Naive thymus-derived CD8-positive, alpha-beta T cell (primary cell): ENCODE measurements at regions not wholly inside any gene's neighbourhood (a gene's known extent, or its start where the extent isn't known, plus 50 kb on each side); places are given as distances from the start of the nearest gene placed in this dataset.

Experiments
- ATAC-seq, 2 donors: fragments of 150-1000 bp; cut with Tn5 transposase in 1 of 2; sonication (Bioruptor Pico), chemical (Tn5 transposase) in 1 of 2; 1 replicate in 1 of 2; 2 replicates in 1 of 2; pipeline ENCODE4 v1.10.0; 2021; ENCODE audit warnings: mild to moderate bottlenecking in 2 of 2, moderate library complexity in 2 of 2
- POLR2A ChIA-PET: fragments of 350-600 bp; sonication (Branson Sonifier 250); formaldehyde crosslinking; loops from one replicate; lab custom pipeline; 2021; ENCODE audit warnings: antibody characterized with exemption; lab: Charles Lee
- DNase-seq, 10 donors: peaks; one replicate each; pipeline versions ENCODE4 v3.0.0 to v3.0.0-alpha.2; 2020 to 2022
- H3K27ac Mint-ChIP-seq, 10 donors: one replicate each; pipeline ENCODE4 v1.8.0; 2020 to 2022; ENCODE audit warnings: mild to moderate bottlenecking in 10 of 10, mixed read lengths in 10 of 10, moderate library complexity in 4 of 10, inconsistent platforms in 1 of 10
- H3K27me3 Mint-ChIP-seq, 5 donors: one replicate each; pipeline ENCODE4 v1.8.0; 2021 to 2022; ENCODE audit warnings: mixed read lengths in 5 of 5
- H3K36me3 Mint-ChIP-seq, 3 donors: one replicate each; pipeline ENCODE4 v1.8.0; 2020 to 2022; ENCODE audit warnings: mixed read lengths in 3 of 3, mild to moderate bottlenecking in 2 of 3, inconsistent platforms in 1 of 3
- H3K4me1 Mint-ChIP-seq, 4 donors: one replicate each; pipeline ENCODE4 v1.8.0; 2021 to 2022; ENCODE audit warnings: mixed read lengths in 4 of 4
- H3K4me3 Mint-ChIP-seq, 10 donors: one replicate each; pipeline ENCODE4 v1.8.0; 2020 to 2022; ENCODE audit warnings: mild to moderate bottlenecking in 10 of 10, mixed read lengths in 10 of 10, moderate library complexity in 6 of 10, inconsistent platforms in 1 of 10
- H3K9me3 Mint-ChIP-seq, 9 donors: one replicate each; pipeline ENCODE4 v1.8.0; 2020 to 2022; ENCODE audit warnings: mixed read lengths in 9 of 9, mild to moderate bottlenecking in 3 of 9, inconsistent platforms in 1 of 9, moderate library complexity in 1 of 9

- DNase-seq (no peak), ATAC-seq (no peak)
- peaks cover 0 to 3% (median 0%) of the 10 kb centered on the region in 5 donors for H3K27me3 Mint-ChIP-seq
- peaks cover 4 to 38% (median 18%) of the 10 kb centered on the region in 9 donors for H3K9me3 Mint-ChIP-seq
- H3K36me3 Mint-ChIP-seq = peaks cover 0 to 13% (median 0%) of the 10 kb centered on the region in 3 donors
- POLR2A ChIA-PET = no interaction called here
- no peak overlapping the region for H3K27ac Mint-ChIP-seq
- H3K4me1 Mint-ChIP-seq = no peaks in the 10 kb centered on the region
- H3K4me3 Mint-ChIP-seq = no peak overlapping the region
Observed at GRCh38 chr10:44539178-44539577, 154.3 kb upstream of the CXCL12 start.

- Mint-ChIP-seq H3K27ac (no peak overlapping the region), H3K36me3 (peaks cover 0 to 25% (median 0%) of the 10 kb centered on the region in 3 donors), H3K4me3 (no peak overlapping the region), H3K4me1 (no peaks in the 10 kb centered on the region), H3K9me3 (peaks cover 8 to 36% (median 18%) of the 10 kb centered on the region in 9 donors), H3K27me3 (peaks cover 2 to 39% (median 9%) of the 10 kb centered on the region in 5 donors)
- POLR2A ChIA-PET = no interaction called here
- no peak for DNase-seq
- ATAC-seq = no peak
Observed at GRCh38 chr10:44552726-44553125, 167.8 kb upstream of the CXCL12 start.

- Mint-ChIP-seq H3K36me3 (no peaks in the 10 kb centered on the region), H3K4me3 (no peak overlapping the region), H3K9me3 (peaks cover 0 to 2% (median 0%) of the 10 kb centered on the region in 9 donors), H3K4me1 (no peaks in the 10 kb centered on the region), H3K27me3 (peaks cover 0 to 32% (median 2%) of the 10 kb centered on the region in 5 donors), H3K27ac (no peak overlapping the region)
- ATAC-seq (no peak), DNase-seq (no peak)
- POLR2A ChIA-PET = no interaction called here
Observed at GRCh38 chr10:44557596-44558191, 172.8 kb upstream of the CXCL12 start.

- H3K27me3 Mint-ChIP-seq = peaks cover 0 to 24% (median 2%) of the 10 kb centered on the region in 5 donors
Observed at GRCh38 chr10:44558521-44558920, 173.6 kb upstream of the CXCL12 start.

DNA sequence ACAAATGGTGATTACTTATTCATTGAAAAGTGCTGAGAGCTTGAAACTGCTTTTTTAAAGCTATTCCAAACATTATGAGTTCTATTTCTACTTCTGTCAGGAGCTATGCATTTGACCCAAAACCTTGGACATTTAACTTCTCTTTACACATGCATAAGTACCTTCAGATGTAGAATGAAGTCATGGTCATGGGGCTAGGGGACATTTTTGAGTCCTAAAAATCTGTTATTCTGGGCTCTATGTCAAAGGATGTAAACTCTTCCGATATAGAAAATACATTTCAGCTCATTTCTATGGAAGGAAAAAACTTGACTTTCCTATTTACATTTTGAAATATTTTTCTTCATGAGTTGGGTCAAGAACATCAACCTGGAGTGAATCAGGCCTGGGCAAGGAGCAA is 179.5 kb upstream of the CXCL12 start:
- Mint-ChIP-seq H3K4me1 (no peaks in the 10 kb centered on the region), H3K27ac (no peak overlapping the region), H3K4me3 (no peak overlapping the region), H3K27me3 (peaks cover 0 to 17% (median 0%) of the 10 kb centered on the region in 5 donors), H3K36me3 (no peaks in the 10 kb centered on the region), H3K9me3 (no peaks in the 10 kb centered on the region)
- ATAC-seq (no peak), DNase-seq (no peak)
- POLR2A ChIA-PET = no interaction called here

More at GRCh38 chr10:44558521-44558920, 173.6 kb upstream of the CXCL12 start:
- DNase-seq (no peak), ATAC-seq (no peak)
- Mint-ChIP-seq H3K9me3 (peaks cover 0 to 2% (median 0%) of the 10 kb centered on the region in 9 donors), H3K4me1 (no peaks in the 10 kb centered on the region), H3K4me3 (no peak overlapping the region), H3K36me3 (no peaks in the 10 kb centered on the region), H3K27ac (no peak overlapping the region)
- POLR2A ChIA-PET = no interaction called here

- no peak for ATAC-seq
- POLR2A ChIA-PET = no interaction called here
- H3K36me3 Mint-ChIP-seq = no peaks in the 10 kb centered on the region
Observed at GRCh38 chr10:44564790-44565189, 179.9 kb upstream of the CXCL12 start.

GRCh38 chr10:44566786-44567185 is 181.9 kb upstream of the CXCL12 start:
- H3K9me3 Mint-ChIP-seq = peaks cover 0 to 2% (median 0%) of the 10 kb centered on the region in 9 donors
- H3K36me3 Mint-ChIP-seq = no peaks in the 10 kb centered on the region
- H3K4me3 Mint-ChIP-seq = no peak overlapping the region
- H3K27ac Mint-ChIP-seq = no peak overlapping the region
- no peaks in the 10 kb centered on the region for H3K4me1 Mint-ChIP-seq
- POLR2A ChIA-PET = no interaction called here
- H3K27me3 Mint-ChIP-seq = peaks cover 0 to 13% (median 0%) of the 10 kb centered on the region in 5 donors
- DNase-seq (no peak), ATAC-seq (no peak)

More at GRCh38 chr10:44564790-44565189, 179.9 kb upstream of the CXCL12 start:
- H3K4me1 Mint-ChIP-seq = no peaks in the 10 kb centered on the region
- H3K4me3 Mint-ChIP-seq = no peak overlapping the region
- no peak for DNase-seq
- H3K9me3 Mint-ChIP-seq = no peaks in the 10 kb centered on the region
- peaks cover 0 to 19% (median 0%) of the 10 kb centered on the region in 5 donors for H3K27me3 Mint-ChIP-seq
- H3K27ac Mint-ChIP-seq = no peak overlapping the region

DNA sequence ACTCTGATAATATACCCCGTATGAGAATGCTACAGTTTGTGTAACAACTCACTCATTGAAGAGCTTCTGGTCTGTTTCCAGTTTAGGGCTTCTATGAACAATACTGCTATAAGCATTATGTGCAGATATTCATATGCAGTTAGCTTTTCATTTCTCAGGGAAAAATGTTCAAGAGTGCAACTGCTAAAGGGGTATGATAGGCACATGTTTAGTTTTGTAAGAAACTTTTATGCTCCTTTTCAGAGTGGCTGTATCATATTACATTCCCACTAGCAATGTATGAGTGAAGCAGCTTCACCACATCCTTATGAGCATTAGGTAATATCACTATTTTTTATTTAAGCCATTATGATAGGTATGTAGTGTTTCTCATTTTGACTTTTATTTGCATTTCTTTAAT is 182.6 kb upstream of the CXCL12 start:
- ATAC-seq = no peak

DNA sequence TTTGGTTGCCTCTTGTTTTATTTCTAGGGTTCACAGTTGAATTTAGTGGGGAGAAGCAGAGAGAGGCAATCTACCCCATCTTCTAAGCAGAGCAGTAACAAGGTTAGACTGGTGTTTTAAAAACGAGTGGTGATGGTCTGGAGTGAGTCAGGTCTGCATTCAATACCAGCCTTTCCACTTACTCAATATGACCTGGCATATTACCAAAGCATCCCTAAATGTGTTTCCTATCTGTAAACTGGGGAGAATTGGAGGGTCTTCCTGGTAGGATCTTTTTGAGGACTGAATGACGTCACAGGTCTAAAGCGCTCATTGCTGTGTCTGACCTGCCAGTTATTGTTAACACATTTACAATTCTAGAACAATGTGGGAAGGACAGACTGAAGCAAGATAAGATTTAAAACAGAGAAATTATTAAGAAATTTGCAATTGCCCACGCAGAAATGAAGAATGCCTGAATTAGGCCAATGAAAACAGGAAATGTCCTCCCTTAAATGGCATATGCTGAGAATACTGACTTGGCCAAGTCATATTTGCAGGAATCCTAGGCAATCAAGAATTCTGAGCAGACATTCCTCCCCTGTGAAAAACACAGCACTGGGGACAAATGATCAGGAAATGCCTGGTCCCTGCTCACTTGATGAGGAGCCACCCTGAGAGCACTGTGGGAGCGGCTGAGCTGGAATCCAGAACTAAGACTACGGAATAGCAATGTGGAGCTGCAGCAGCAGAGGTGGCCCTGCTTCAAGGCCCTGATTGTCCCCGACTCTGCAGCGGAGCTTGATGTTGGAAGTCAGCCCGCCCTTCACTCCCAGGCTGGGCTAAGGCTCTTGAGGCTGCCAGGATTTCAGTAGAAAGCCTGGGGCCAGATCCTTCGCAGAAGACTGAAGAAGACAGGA is 184.5 kb upstream of the CXCL12 start:
- POLR2A ChIA-PET = no interaction called here
- no peak for ATAC-seq
- H3K36me3 Mint-ChIP-seq = no peaks in the 10 kb centered on the region
- no peaks in the 10 kb centered on the region for H3K4me1 Mint-ChIP-seq
- DNase-seq = no peak
- peaks cover 0 to 13% (median 0%) of the 10 kb centered on the region in 5 donors for H3K27me3 Mint-ChIP-seq
- no peak overlapping the region for H3K4me3 Mint-ChIP-seq
- peaks cover 0 to 3% (median 0%) of the 10 kb centered on the region in 9 donors for H3K9me3 Mint-ChIP-seq
- H3K27ac Mint-ChIP-seq = peak overlapping the region in 1 of 10 donors; percentile 4

More for the DNA sequence above, 182.6 kb upstream of the CXCL12 start:
- peaks cover 0 to 3% (median 0%) of the 10 kb centered on the region in 9 donors for H3K9me3 Mint-ChIP-seq
- H3K4me1 Mint-ChIP-seq = no peaks in the 10 kb centered on the region
- DNase-seq = no peak
- H3K4me3 Mint-ChIP-seq = no peak overlapping the region
- H3K36me3 Mint-ChIP-seq = no peaks in the 10 kb centered on the region
- peaks cover 0 to 13% (median 0%) of the 10 kb centered on the region in 5 donors for H3K27me3 Mint-ChIP-seq
- POLR2A ChIA-PET = no interaction called here
- H3K27ac Mint-ChIP-seq = no peak overlapping the region

DNA sequence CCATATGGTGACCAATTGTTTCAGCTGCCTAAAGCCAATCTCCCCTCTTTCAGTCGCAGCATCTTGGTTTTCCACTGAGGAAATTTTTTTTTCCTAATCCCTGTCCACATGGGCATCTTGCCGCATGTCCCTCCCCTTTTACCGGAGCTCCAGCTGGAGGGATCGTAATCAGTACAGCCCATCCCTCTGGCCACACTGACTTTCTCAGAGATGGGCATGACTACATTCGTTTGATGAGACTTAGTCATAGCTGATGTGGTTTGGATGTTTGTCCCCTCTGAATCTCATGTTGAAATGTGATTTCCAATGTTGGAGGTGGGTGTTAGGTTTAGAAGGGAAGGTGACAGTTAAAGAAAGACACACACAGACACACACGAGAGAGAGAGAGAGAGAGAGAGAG is 186.8 kb upstream of the CXCL12 start:
- peaks cover 0 to 7% (median 0%) of the 10 kb centered on the region in 5 donors for H3K27me3 Mint-ChIP-seq
- H3K27ac Mint-ChIP-seq = no peak overlapping the region
- peaks cover 0 to 3% (median 0%) of the 10 kb centered on the region in 9 donors for H3K9me3 Mint-ChIP-seq
- no peaks in the 10 kb centered on the region for H3K36me3 Mint-ChIP-seq
- DNase-seq (no peak), ATAC-seq (no peak)
- H3K4me1 Mint-ChIP-seq = no peaks in the 10 kb centered on the region
- POLR2A ChIA-PET = no interaction called here
- H3K4me3 Mint-ChIP-seq = no peak overlapping the region

- POLR2A ChIA-PET = no interaction called here
- Mint-ChIP-seq H3K4me1 (no peaks in the 10 kb centered on the region), H3K9me3 (peaks cover 0 to 3% (median 0%) of the 10 kb centered on the region in 9 donors), H3K36me3 (no peaks in the 10 kb centered on the region), H3K27ac (no peak overlapping the region), H3K27me3 (peaks cover 0 to 7% (median 0%) of the 10 kb centered on the region in 5 donors), H3K4me3 (no peak overlapping the region)
- ATAC-seq = no peak
- no peak for DNase-seq
Observed at GRCh38 chr10:44572146-44572545, 187.2 kb upstream of the CXCL12 start.

- no peak overlapping the region for H3K27ac Mint-ChIP-seq
- H3K27me3 Mint-ChIP-seq = peaks cover 0 to 7% (median 0%) of the 10 kb centered on the region in 5 donors
- H3K36me3 Mint-ChIP-seq = no peaks in the 10 kb centered on the region
- no peaks in the 10 kb centered on the region for H3K4me1 Mint-ChIP-seq
- DNase-seq (no peak), ATAC-seq (no peak)
- POLR2A ChIA-PET = no interaction called here
- no peak overlapping the region for H3K4me3 Mint-ChIP-seq
- H3K9me3 Mint-ChIP-seq = peaks cover 0 to 5% (median 0%) of the 10 kb centered on the region in 9 donors
Observed at GRCh38 chr10:44573821-44574220, 188.9 kb upstream of the CXCL12 start.
